Testis (tissue), 2 donors: ENCODE measurements at regions not wholly inside any gene's neighbourhood (a gene's known extent, or its start where the extent isn't known, plus 50 kb on each side); places are given as distances from the start of the nearest gene placed in this dataset.

Experiments used
- DNase-seq: peaks from one replicate; pipeline ENCODE4 v3.0.0-alpha.2; 2019
- H3K27ac ChIP-seq, 2 donors: fragments of 200-600 bp; sonication (generic); one replicate each; pipeline ENCODE4 v1.5.1; 2019
- H3K27me3 ChIP-seq: fragments of 200-600 bp; sonication (generic); one replicate; pipeline ENCODE4 v1.5.1; 2019
- H3K36me3 ChIP-seq: fragments of 200-600 bp; sonication (generic); one replicate; pipeline ENCODE4 v1.5.1; 2017; ENCODE audit warnings: low read depth; ENCODE audit errors: missing control alignments
- H3K4me1 ChIP-seq: fragments of 200-600 bp; sonication (generic); one replicate; pipeline ENCODE4 v1.5.1; 2019
- H3K4me3 ChIP-seq, 2 donors: fragments of 200-600 bp; sonication (generic); one replicate each; pipeline ENCODE4 v1.5.1; 2017 to 2019
- H3K9me3 ChIP-seq: fragments of 200-600 bp; sonication (generic); one replicate; pipeline ENCODE4 v1.5.1; 2017
- POLR2A ChIP-seq: fragments of 450-650 bp; IDR thresholded peaks from one replicate; pipeline ENCODE4 v1.6.1; 2017; ENCODE audit warnings: antibody characterized with exemption, mild to moderate bottlenecking, moderate library complexity
- WGBS, 2 donors: methylation state at CpG; one replicate each; pipeline ENCODE4 v1.1.5; 2018; 5-methylcytosine and 5-hydroxymethylcytosine counted together
- intact Hi-C: fragments of 100-400 bp; cut with DNase I; formaldehyde crosslinking; loops from one replicate; pipeline ENCODE4 v1.15.1; 2023; ENCODE audit warnings: low total_unique reads
- TF ChIP-seq, protein P1 (sequence below), 3 experiments: fragments of 450-650 bp in 2 of 3; fragments of 200-600 bp in 1 of 3; sonication (generic) in 1 of 3; IDR thresholded peaks; one replicate each; pipeline ENCODE4 v1.5.1; 2016 to 2019; ENCODE audit warnings: antibody characterized with exemption in 3 of 3, mild to moderate bottlenecking in 2 of 3, moderate library complexity in 1 of 3

DNA sequence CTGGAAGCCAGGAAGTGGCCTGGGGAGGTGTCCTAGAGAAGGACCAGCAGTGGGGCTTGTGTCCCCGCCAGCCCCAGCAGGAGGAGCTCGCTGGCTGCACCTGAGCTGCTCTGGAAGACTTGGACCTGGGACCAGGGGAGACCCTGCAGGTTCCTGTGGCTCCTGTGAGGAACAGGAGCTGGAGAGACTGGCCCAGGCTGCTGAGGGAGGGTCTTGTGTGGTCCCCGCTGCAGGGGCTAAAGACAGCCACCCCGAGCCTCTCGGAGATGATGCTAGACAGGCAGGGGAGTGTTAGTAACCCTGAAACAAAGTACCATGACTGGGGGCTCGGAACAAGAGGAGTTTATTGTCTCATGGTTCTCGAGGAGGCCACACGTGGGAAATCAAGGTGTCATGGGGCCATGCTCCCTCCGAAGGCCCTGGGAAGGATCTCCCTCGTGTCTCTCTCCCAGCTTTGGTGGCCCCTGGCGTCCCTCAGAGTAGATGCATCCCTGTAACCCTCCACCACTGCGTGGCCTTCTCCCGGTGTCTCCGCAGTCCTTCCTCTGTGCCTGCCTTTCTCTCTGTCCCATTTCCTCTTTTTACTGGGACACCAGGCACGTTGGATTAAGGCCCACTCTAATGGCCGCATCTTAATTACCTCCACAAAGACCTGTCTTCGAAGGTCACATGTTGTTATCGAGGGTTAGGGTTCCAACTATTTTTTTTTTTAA lies 348.4 kb downstream of the GLRX3 start:
- H3K4me1 ChIP-seq: no peaks in the 10 kb centered on the region
- DNase-seq: no peak
- H3K9me3 ChIP-seq: no peaks in the 10 kb centered on the region
- H3K36me3 ChIP-seq: no peaks in the 10 kb centered on the region
- H3K27ac ChIP-seq: no peak overlapping the region
- TF ChIP-seq POLR2A: no peak
- TF ChIP-seq, protein P1, sequence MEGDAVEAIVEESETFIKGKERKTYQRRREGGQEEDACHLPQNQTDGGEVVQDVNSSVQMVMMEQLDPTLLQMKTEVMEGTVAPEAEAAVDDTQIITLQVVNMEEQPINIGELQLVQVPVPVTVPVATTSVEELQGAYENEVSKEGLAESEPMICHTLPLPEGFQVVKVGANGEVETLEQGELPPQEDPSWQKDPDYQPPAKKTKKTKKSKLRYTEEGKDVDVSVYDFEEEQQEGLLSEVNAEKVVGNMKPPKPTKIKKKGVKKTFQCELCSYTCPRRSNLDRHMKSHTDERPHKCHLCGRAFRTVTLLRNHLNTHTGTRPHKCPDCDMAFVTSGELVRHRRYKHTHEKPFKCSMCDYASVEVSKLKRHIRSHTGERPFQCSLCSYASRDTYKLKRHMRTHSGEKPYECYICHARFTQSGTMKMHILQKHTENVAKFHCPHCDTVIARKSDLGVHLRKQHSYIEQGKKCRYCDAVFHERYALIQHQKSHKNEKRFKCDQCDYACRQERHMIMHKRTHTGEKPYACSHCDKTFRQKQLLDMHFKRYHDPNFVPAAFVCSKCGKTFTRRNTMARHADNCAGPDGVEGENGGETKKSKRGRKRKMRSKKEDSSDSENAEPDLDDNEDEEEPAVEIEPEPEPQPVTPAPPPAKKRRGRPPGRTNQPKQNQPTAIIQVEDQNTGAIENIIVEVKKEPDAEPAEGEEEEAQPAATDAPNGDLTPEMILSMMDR (IDR thresholded peaks at IDR 0.05): no peak
- intact Hi-C loops: no loop called here
- H3K4me3 ChIP-seq: no peak overlapping the region
- no peaks in the 10 kb centered on the region for H3K27me3 ChIP-seq
- WGBS, 2 donors: 77 to 90% methylated on average over 15 to 18 of the region's 18 CpGs

DNA sequence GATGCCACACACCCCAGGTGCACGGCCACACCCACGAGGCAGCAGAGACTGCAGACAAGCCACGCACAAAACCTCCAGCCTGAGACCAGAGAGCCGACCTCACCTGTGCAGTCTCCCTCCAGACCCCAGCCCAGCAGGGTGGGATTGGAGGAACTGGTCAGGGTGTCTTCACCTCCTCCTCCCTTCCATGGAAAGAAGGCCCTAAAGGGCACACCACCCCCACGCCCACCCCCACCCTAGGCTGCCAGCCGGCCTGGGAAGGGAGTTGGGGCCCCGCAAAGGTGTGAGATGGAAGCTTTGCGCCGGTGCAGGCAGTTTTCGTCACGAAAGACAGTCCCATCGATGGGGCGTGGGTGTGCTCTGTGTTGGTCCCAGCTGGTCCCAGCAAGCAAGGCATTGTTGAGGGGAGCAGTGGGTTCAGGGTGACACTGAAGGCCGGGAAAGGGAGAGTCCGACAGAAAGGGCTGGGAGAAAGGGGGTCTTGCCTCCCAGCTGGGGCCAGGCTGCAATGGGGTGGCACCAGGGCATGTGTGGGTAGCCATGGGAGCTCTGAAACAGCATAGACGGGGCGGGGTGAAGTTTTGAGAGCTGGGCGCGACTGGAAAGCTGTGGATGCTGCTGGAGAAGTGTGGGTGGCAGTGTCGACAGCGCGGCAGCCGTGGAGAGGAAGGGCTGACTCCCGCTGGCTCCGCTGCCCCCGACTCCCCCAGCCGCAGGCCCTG lies 349.2 kb downstream of the GLRX3 start:
- no peaks in the 10 kb centered on the region for H3K4me1 ChIP-seq
- no peaks in the 10 kb centered on the region for H3K36me3 ChIP-seq
- no peaks in the 10 kb centered on the region for H3K9me3 ChIP-seq
- DNase-seq: no peak
- WGBS, 2 donors: 82 to 90% methylated on average over 25 to 27 of the region's 27 CpGs
- intact Hi-C loops: no loop called here
- no peak overlapping the region for H3K27ac ChIP-seq
- TF ChIP-seq POLR2A: no peak
- TF ChIP-seq, protein P1 (IDR thresholded peaks at IDR 0.05): no peak
- H3K4me3 ChIP-seq: no peak overlapping the region
- no peaks in the 10 kb centered on the region for H3K27me3 ChIP-seq

DNA sequence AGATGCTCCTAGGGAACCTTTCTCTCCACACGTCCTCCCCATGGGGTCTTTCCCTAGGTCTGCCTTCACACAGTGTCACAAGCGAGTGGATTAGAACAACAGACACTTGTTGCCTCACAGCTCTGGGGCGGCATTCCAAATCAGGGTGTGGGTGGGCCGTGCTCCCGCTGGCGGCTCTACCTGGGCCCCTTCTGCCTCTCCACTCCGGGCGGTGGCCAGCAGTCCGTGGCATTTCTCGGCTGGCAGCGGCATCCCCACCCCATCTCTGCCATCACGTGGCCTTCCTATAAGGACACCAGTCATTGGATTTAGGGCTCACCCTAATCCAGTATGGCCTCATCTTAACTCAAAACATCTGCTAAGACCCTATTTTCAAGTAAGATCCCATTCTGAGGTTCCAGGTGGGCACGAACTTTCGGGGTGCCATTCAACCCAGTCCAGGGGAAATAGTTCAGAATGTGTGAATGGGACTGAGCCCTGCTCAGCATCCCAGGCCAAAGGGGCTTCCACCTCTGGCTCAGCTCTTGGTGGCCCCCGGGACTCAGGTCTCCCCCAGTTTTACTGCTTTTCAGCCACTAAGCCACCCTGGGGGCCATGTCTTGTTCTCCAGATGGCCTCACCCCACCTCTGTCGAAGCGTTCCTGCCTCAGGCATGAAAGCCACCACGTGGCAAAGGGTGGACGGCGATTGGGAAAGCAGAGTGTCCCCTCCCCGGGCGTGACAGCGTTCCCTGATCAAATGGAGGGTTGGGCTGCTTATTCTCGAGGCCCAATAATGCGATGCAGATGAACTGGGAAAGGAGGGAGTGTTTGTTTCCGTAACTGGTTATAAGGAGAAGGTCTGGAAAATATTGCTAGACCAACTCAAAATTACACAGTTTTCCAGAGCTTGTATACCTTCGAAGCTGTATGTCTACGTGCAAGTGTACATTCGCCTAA lies 350.0 kb downstream of the GLRX3 start:
- H3K27me3 ChIP-seq: no peaks in the 10 kb centered on the region
- H3K36me3 ChIP-seq: no peaks in the 10 kb centered on the region
- TF ChIP-seq POLR2A: no peak
- TF ChIP-seq, protein P1 (IDR thresholded peaks at IDR 0.05): no peak
- DNase-seq: no peak
- no peaks in the 10 kb centered on the region for H3K9me3 ChIP-seq
- intact Hi-C loops: no loop called here
- no peak overlapping the region for H3K4me3 ChIP-seq
- no peaks in the 10 kb centered on the region for H3K4me1 ChIP-seq
- H3K27ac ChIP-seq: no peak overlapping the region
- 89 to 90% methylated on average over 23 to 29 of the region's 29 CpGs for WGBS, 2 donors

DNA sequence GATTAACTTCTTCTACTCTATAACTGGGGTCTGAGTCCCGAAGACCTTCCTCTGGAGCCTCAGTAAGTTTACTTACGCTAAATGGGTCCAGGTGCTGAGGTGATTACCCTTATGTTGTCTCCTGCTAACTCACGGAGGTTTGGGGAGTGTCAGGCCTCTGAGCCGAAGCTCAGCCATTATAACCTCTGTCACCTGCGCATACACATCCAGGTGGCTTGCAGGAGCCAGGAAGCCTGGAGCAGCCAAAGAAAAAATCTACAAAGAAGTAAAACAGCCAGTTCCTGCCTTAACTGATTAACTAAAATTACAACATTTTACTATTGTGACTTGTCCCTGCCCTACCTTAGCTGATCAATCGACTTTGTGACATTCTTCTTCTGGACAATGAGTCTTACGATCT lies 350.7 kb downstream of the GLRX3 start:
- no peak for DNase-seq
- H3K27ac ChIP-seq: no peak overlapping the region
- no peaks in the 10 kb centered on the region for H3K4me1 ChIP-seq
- H3K4me3 ChIP-seq: no peak overlapping the region
- H3K36me3 ChIP-seq: no peaks in the 10 kb centered on the region
- intact Hi-C loops: no loop called here
- no peak for TF ChIP-seq POLR2A
- TF ChIP-seq, protein P1 (IDR thresholded peaks at IDR 0.05): no peak
- no peaks in the 10 kb centered on the region for H3K27me3 ChIP-seq
- 68 to 87% methylated on average over 7 of the region's 7 CpGs for WGBS, 2 donors
- no peaks in the 10 kb centered on the region for H3K9me3 ChIP-seq
